Panc1 (cell line): ENCODE measurements at regions not wholly inside any gene's neighbourhood (a gene's known extent, or its start where the extent isn't known, plus 50 kb on each side); places are given as distances from the start of the nearest gene placed in this dataset.

Experiments
- POLR2AphosphoS5 ChIP-seq: IDR thresholded peaks from 2 replicates; pipeline ENCODE4 v1.6.1; 2012; ENCODE audit warnings: mild to moderate bottlenecking, low read depth, low read length, moderate library complexity
- TCF7L2 ChIP-seq: IDR thresholded peaks from 2 replicates; pipeline ENCODE4 v1.6.1; 2011; ENCODE audit warnings: mild to moderate bottlenecking, low read depth, low read length, inconsistent platforms
- TF ChIP-seq, protein P1 (sequence below): fragments of 450-650 bp; IDR thresholded peaks from 2 replicates; pipeline ENCODE4 v1.5.1; 2017; ENCODE audit warnings: mild to moderate bottlenecking
- TF ChIP-seq, protein P2 (sequence below), 2 experiments: IDR thresholded peaks; 2 replicates each; pipeline ENCODE4 v1.6.1; 2011 to 2012; ENCODE audit warnings: low read depth in 2 of 2, control low read depth in 1 of 2, low read length in 1 of 2, mild to moderate bottlenecking in 1 of 2, moderate library complexity in 1 of 2; ENCODE audit not compliant: insufficient read depth in 1 of 2

DNA sequence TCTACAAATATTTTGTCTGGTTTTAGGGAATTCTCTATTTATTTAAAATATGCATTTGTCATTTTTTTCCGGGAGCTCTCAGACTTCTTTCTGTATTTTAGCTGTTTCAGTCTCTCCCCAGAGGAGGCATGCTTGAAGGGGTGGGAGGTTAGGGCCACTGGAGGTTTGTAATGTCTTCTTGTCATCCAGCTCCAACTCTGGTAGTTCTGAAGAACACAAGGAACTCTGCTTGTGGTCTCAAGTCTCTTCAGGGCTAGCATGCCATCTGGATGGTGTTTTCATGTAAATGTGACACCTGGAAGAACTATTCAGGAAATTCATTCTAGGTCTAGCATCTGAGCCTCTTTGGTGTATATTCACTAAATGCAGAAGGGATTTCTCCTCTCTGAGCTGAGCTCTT lies 518.4 kb upstream of the DCC start:
- TF ChIP-seq, protein P1, sequence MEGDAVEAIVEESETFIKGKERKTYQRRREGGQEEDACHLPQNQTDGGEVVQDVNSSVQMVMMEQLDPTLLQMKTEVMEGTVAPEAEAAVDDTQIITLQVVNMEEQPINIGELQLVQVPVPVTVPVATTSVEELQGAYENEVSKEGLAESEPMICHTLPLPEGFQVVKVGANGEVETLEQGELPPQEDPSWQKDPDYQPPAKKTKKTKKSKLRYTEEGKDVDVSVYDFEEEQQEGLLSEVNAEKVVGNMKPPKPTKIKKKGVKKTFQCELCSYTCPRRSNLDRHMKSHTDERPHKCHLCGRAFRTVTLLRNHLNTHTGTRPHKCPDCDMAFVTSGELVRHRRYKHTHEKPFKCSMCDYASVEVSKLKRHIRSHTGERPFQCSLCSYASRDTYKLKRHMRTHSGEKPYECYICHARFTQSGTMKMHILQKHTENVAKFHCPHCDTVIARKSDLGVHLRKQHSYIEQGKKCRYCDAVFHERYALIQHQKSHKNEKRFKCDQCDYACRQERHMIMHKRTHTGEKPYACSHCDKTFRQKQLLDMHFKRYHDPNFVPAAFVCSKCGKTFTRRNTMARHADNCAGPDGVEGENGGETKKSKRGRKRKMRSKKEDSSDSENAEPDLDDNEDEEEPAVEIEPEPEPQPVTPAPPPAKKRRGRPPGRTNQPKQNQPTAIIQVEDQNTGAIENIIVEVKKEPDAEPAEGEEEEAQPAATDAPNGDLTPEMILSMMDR, result no peak
- TF ChIP-seq TCF7L2, result no peak
- TF ChIP-seq, protein P2, sequence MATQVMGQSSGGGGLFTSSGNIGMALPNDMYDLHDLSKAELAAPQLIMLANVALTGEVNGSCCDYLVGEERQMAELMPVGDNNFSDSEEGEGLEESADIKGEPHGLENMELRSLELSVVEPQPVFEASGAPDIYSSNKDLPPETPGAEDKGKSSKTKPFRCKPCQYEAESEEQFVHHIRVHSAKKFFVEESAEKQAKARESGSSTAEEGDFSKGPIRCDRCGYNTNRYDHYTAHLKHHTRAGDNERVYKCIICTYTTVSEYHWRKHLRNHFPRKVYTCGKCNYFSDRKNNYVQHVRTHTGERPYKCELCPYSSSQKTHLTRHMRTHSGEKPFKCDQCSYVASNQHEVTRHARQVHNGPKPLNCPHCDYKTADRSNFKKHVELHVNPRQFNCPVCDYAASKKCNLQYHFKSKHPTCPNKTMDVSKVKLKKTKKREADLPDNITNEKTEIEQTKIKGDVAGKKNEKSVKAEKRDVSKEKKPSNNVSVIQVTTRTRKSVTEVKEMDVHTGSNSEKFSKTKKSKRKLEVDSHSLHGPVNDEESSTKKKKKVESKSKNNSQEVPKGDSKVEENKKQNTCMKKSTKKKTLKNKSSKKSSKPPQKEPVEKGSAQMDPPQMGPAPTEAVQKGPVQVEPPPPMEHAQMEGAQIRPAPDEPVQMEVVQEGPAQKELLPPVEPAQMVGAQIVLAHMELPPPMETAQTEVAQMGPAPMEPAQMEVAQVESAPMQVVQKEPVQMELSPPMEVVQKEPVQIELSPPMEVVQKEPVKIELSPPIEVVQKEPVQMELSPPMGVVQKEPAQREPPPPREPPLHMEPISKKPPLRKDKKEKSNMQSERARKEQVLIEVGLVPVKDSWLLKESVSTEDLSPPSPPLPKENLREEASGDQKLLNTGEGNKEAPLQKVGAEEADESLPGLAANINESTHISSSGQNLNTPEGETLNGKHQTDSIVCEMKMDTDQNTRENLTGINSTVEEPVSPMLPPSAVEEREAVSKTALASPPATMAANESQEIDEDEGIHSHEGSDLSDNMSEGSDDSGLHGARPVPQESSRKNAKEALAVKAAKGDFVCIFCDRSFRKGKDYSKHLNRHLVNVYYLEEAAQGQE (IDR thresholded peaks at IDR 0.05; ENCODE audit: insufficient read depth in 1 of 2, low read depth in 2 of 2, low read length in 1 of 2), result no peak
- TF ChIP-seq POLR2AphosphoS5, result no peak
